HEK293 (cell line): ENCODE measurements at regions not wholly inside any gene's neighbourhood (a gene's known extent, or its start where the extent isn't known, plus 50 kb on each side); places are given as distances from the start of the nearest gene placed in this dataset.

ENCODE experiments used
- CTCF ChIA-PET: fragments of 350-600 bp; formaldehyde crosslinking; extraction: SDS; loops from one replicate; lab custom pipeline; 2021; ENCODE audit warnings: antibody characterized with exemption; lab: Yijun Ruan, JAX
- POLR2A ChIA-PET: fragments of 300-600 bp; formaldehyde crosslinking; extraction: SDS; loops from one replicate; lab custom pipeline; 2020; ENCODE audit warnings: antibody characterized with exemption, inconsistent platforms; lab: Yijun Ruan, JAX
- H3K27ac ChIP-seq: fragments of 200-500 bp; sonication (Bioruptor generic); 2 replicates; pipeline ENCODE4 v1.5.1; 2014; ENCODE audit warnings: low read depth, low read length, control low read depth, inconsistent platforms; ENCODE audit errors: extremely low read depth
- H3K36me3 ChIP-seq, 2 experiments: fragments of 200-500 bp in 1 of 2; sonication (Bioruptor generic) in 1 of 2; 1 replicate in 1 of 2; 2 replicates in 1 of 2; pipeline ENCODE4 v1.5.1; 2014 to 2017; ENCODE audit warnings: inconsistent platforms in 2 of 2, low read length in 2 of 2; ENCODE audit not compliant: control insufficient read depth in 2 of 2, insufficient read depth in 1 of 2
- H3K4me1 ChIP-seq: fragments of 200-500 bp; sonication (Bioruptor generic); 2 replicates; pipeline ENCODE4 v1.5.1; 2014; ENCODE audit warnings: mild to moderate bottlenecking, low read length, inconsistent platforms; ENCODE audit not compliant: control insufficient read depth, insufficient read depth
- H3K4me3 ChIP-seq: 2 replicates; pipeline ENCODE4 v1.5.1; 2011; ENCODE audit warnings: low read depth, mild to moderate bottlenecking, control low read depth, low read length, moderate library complexity
- H3K9me3 ChIP-seq: fragments of 200-500 bp; sonication (Bioruptor generic); 2 replicates; pipeline ENCODE4 v1.5.1; 2014; ENCODE audit warnings: low read depth, low read length, inconsistent platforms; ENCODE audit not compliant: control insufficient read depth, insufficient read depth
- EGR2 ChIP-seq: fragments of 450-650 bp; formaldehyde crosslinking; IDR thresholded peaks from 2 replicates; pipeline ENCODE4 v1.5.1; 2016; ENCODE audit warnings: low read depth, missing biosample characterization, missing genetic modification characterization
- GLI4 ChIP-seq: fragments of 450-650 bp; formaldehyde crosslinking; IDR thresholded peaks from 2 replicates; pipeline ENCODE4 v1.5.1; 2016; ENCODE audit warnings: missing biosample characterization, missing genetic modification characterization
- PRDM1 ChIP-seq: fragments of 450-650 bp; formaldehyde crosslinking; IDR thresholded peaks from 2 replicates; pipeline ENCODE4; 2016; ENCODE audit warnings: missing biosample characterization, missing genetic modification characterization
- PRDM10 ChIP-seq: fragments of 450-650 bp; formaldehyde crosslinking; IDR thresholded peaks from 2 replicates; pipeline ENCODE4 v1.5.1; 2016; ENCODE audit warnings: missing biosample characterization, missing genetic modification characterization
- PRDM4 ChIP-seq: fragments of 450-650 bp; formaldehyde crosslinking; IDR thresholded peaks from 2 replicates; pipeline ENCODE4 v1.5.1; 2017; ENCODE audit warnings: missing biosample characterization, missing genetic modification characterization
- ZNF112 ChIP-seq: fragments of 450-650 bp; formaldehyde crosslinking; IDR thresholded peaks from 2 replicates; pipeline ENCODE4 v1.5.0; 2017; ENCODE audit warnings: missing biosample characterization, missing genetic modification characterization
- ZNF19 ChIP-seq: fragments of 450-650 bp; formaldehyde crosslinking; IDR thresholded peaks from 2 replicates; pipeline ENCODE4; 2016; ENCODE audit warnings: missing biosample characterization, missing genetic modification characterization, low read depth
- ZNF23 ChIP-seq: fragments of 450-650 bp; formaldehyde crosslinking; IDR thresholded peaks from 2 replicates; pipeline ENCODE4 v1.5.1; 2016; ENCODE audit warnings: missing biosample characterization, missing genetic modification characterization, borderline replicate concordance
- ZNF292 ChIP-seq: fragments of 450-650 bp; formaldehyde crosslinking; IDR thresholded peaks from 2 replicates; pipeline ENCODE4 v1.5.1; 2016; ENCODE audit warnings: low read depth, missing biosample characterization, missing genetic modification characterization, borderline replicate concordance
- ZNF324 ChIP-seq: fragments of 450-650 bp; formaldehyde crosslinking; IDR thresholded peaks from 2 replicates; pipeline ENCODE4 v1.5.1; 2016; ENCODE audit warnings: missing biosample characterization, missing genetic modification characterization
- ZNF394 ChIP-seq: fragments of 450-650 bp; formaldehyde crosslinking; IDR thresholded peaks from 2 replicates; pipeline ENCODE4 v1.5.1; 2016; ENCODE audit warnings: missing biosample characterization, missing genetic modification characterization, mild to moderate bottlenecking, moderate library complexity, borderline replicate concordance
- ZNF404 ChIP-seq: fragments of 450-650 bp; formaldehyde crosslinking; IDR thresholded peaks from 2 replicates; pipeline ENCODE4 v1.5.1; 2017; ENCODE audit warnings: missing biosample characterization, missing genetic modification characterization
- ZNF488 ChIP-seq: fragments of 450-650 bp; formaldehyde crosslinking; IDR thresholded peaks from 2 replicates; pipeline ENCODE4 v1.5.1; 2016; ENCODE audit warnings: missing biosample characterization, missing genetic modification characterization
- ZNF501 ChIP-seq: fragments of 450-650 bp; formaldehyde crosslinking; IDR thresholded peaks from 2 replicates; pipeline ENCODE4 v1.5.1; 2016; ENCODE audit warnings: missing biosample characterization, missing genetic modification characterization
- ZNF585B ChIP-seq: fragments of 450-650 bp; formaldehyde crosslinking; IDR thresholded peaks from 2 replicates; pipeline ENCODE4 v1.5.1; 2016; ENCODE audit warnings: missing biosample characterization, missing genetic modification characterization
- ZNF600 ChIP-seq: fragments of 450-650 bp; formaldehyde crosslinking; IDR thresholded peaks from 2 replicates; pipeline ENCODE4 v1.5.1; 2016; ENCODE audit warnings: missing biosample characterization, missing genetic modification characterization
- ZNF692 ChIP-seq: fragments of 450-650 bp; formaldehyde crosslinking; IDR thresholded peaks from 2 replicates; pipeline ENCODE4 v1.5.1; 2016; ENCODE audit warnings: missing biosample characterization, missing genetic modification characterization
- ZNF76 ChIP-seq: fragments of 450-650 bp; formaldehyde crosslinking; IDR thresholded peaks from 2 replicates; pipeline ENCODE4; 2016; ENCODE audit warnings: low read depth, missing biosample characterization, missing genetic modification characterization, borderline replicate concordance
- ZNF843 ChIP-seq: fragments of 450-650 bp; formaldehyde crosslinking; IDR thresholded peaks from 2 replicates; pipeline ENCODE4 v1.5.1; 2016; ENCODE audit warnings: missing biosample characterization, missing genetic modification characterization
- ZSCAN16 ChIP-seq: fragments of 450-650 bp; formaldehyde crosslinking; IDR thresholded peaks from 2 replicates; pipeline ENCODE4 v1.5.1; 2016; ENCODE audit warnings: missing biosample characterization, missing genetic modification characterization
- ZSCAN18 ChIP-seq: fragments of 450-650 bp; formaldehyde crosslinking; IDR thresholded peaks from 2 replicates; pipeline ENCODE4 v1.5.1; 2016; ENCODE audit warnings: missing biosample characterization, missing genetic modification characterization
- TF ChIP-seq, protein P1 (sequence below): fragments of 450-650 bp; formaldehyde crosslinking; IDR thresholded peaks from 2 replicates; pipeline ENCODE4 v1.5.1; 2016; ENCODE audit warnings: missing biosample characterization, missing genetic modification characterization

- ChIA-PET CTCF (no interaction called here), POLR2A (no interaction called here)
- H3K36me3 ChIP-seq: no peaks in the 10 kb centered on the region
- H3K27ac ChIP-seq: no peak overlapping the region
- H3K9me3 ChIP-seq: no peaks in the 10 kb centered on the region
- no peak overlapping the region for H3K4me3 ChIP-seq
- no peaks in the 10 kb centered on the region for H3K4me1 ChIP-seq
- no peak for TF ChIP-seq ZNF19 (tag by site-specific recombination)
- no peak for TF ChIP-seq ZNF394 (tag by site-specific recombination)
- no peak for TF ChIP-seq ZNF112 (tag by site-specific recombination)
- TF ChIP-seq ZNF324 (tag by site-specific recombination): no peak
- peak; percentile 71 for TF ChIP-seq PRDM1 (tag by site-specific recombination)
- TF ChIP-seq ZNF692 (tag by site-specific recombination): no peak
- TF ChIP-seq ZSCAN16 (tag by site-specific recombination): no peak
Measured at GRCh38 chr5:163022582-163023128, 414.7 kb upstream of the CCNG1 start.

GRCh38 chr5:163023846-163024245, 413.5 kb upstream of the CCNG1 start:
- no peaks in the 10 kb centered on the region for H3K9me3 ChIP-seq
- ChIA-PET CTCF (no interaction called here), POLR2A (no interaction called here)
- TF ChIP-seq ZNF292 (tag by site-specific recombination) (no peak), EGR2 (tag by site-specific recombination) (no peak), PRDM1 (tag by site-specific recombination) (no peak), ZSCAN18 (tag by site-specific recombination) (no peak), GLI4 (tag by site-specific recombination) (no peak), ZNF843 (tag by site-specific recombination) (no peak), ZNF488 (tag by site-specific recombination) (no peak), ZNF501 (tag by site-specific recombination) (no peak), ZNF76 (tag by site-specific recombination) (no peak), ZNF600 (no peak), PRDM10 (tag by site-specific recombination) (no peak), PRDM4 (tag by site-specific recombination) (no peak), ZNF585B (tag by site-specific recombination) (no peak), ZNF404 (tag by site-specific recombination) (no peak), ZNF23 (tag by site-specific recombination) (no peak)
- TF ChIP-seq, protein P1, sequence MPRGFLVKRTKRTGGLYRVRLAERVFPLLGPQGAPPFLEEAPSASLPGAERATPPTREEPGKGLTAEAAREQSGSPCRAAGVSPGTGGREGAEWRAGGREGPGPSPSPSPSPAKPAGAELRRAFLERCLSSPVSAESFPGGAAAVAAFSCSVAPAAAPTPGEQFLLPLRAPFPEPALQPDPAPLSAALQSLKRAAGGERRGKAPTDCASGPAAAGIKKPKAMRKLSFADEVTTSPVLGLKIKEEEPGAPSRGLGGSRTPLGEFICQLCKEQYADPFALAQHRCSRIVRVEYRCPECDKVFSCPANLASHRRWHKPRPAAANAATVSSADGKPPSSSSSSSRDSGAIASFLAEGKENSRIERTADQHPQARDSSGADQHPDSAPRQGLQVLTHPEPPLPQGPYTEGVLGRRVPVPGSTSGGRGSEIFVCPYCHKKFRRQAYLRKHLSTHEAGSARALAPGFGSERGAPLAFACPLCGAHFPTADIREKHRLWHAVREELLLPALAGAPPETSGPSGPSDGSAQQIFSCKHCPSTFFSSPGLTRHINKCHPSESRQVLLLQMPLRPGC (tag by site-specific recombination): no peak

More at GRCh38 chr5:163023846-163024245, 413.5 kb upstream of the CCNG1 start:
- Histone ChIP-seq H3K4me1 (no peaks in the 10 kb centered on the region), H3K36me3 (no peaks in the 10 kb centered on the region), H3K4me3 (no peak overlapping the region), H3K27ac (no peak overlapping the region)
